Loucy (cell line): ENCODE measurements at regions not wholly inside any gene's neighbourhood (a gene's known extent, or its start where the extent isn't known, plus 50 kb on each side); places are given as distances from the start of the nearest gene placed in this dataset.

Experiments
- H2AFZ ChIP-seq: fragments of 200-600 bp; sonication (generic); 2 replicates; pipeline ENCODE4 v1.6.0; 2016; ENCODE audit warnings: antibody characterized with exemption, mild to moderate bottlenecking, low read length, moderate library complexity
- H3F3A ChIP-seq: fragments of 200-600 bp; 2 replicates; pipeline ENCODE4 v1.6.0; 2016; ENCODE audit warnings: antibody characterized with exemption, low read depth, mild to moderate bottlenecking
- H3K27me3 ChIP-seq: fragments of 200-600 bp; sonication (generic); 2 replicates; pipeline ENCODE4 v1.6.1; 2014; ENCODE audit warnings: low read length, mild to moderate bottlenecking; ENCODE audit not compliant: insufficient read depth, poor library complexity, severe bottlenecking
- H3K36me3 ChIP-seq: fragments of 200-600 bp; sonication (generic); 2 replicates; pipeline ENCODE4 v1.6.1; 2016; ENCODE audit warnings: low read length; ENCODE audit not compliant: insufficient read depth
- H3K4me1 ChIP-seq: fragments of 200-600 bp; sonication (generic); 2 replicates; pipeline ENCODE4 v1.5.1; 2014; ENCODE audit warnings: low read length, mild to moderate bottlenecking; ENCODE audit not compliant: insufficient read depth, poor library complexity, severe bottlenecking
- H3K4me2 ChIP-seq: fragments of 200-600 bp; sonication (generic); 2 replicates; pipeline ENCODE4 v1.6.0; 2014; ENCODE audit warnings: antibody characterized with exemption, low read length, low read depth, mild to moderate bottlenecking; ENCODE audit not compliant: poor library complexity, severe bottlenecking
- H3K4me3 ChIP-seq: fragments of 200-600 bp; sonication (generic); 2 replicates; pipeline ENCODE4 v1.5.1; 2014; ENCODE audit warnings: low read length, mild to moderate bottlenecking, mixed read lengths; ENCODE audit not compliant: poor library complexity, severe bottlenecking
- H3K79me2 ChIP-seq: fragments of 200-600 bp; sonication (generic); 2 replicates; pipeline ENCODE4 v1.6.1; 2014; ENCODE audit warnings: low read length; ENCODE audit not compliant: insufficient read depth
- H3K9ac ChIP-seq: fragments of 200-600 bp; sonication (generic); 2 replicates; pipeline ENCODE4 v1.6.0; 2014; ENCODE audit warnings: mild to moderate bottlenecking, low read depth, low read length, moderate library complexity; ENCODE audit not compliant: poor library complexity, severe bottlenecking
- H3K9me2 ChIP-seq: fragments of 200-600 bp; sonication (generic); replicated peaks from 2 replicates; pipeline ENCODE4 v1.6.1; 2016; ENCODE audit warnings: low read depth, low read length, mixed read lengths
- H3K9me3 ChIP-seq: fragments of 200-600 bp; sonication (generic); 2 replicates; pipeline ENCODE4 v1.6.1; 2014; ENCODE audit warnings: mild to moderate bottlenecking, antibody characterized with exemption, low read length, low read depth; ENCODE audit not compliant: insufficient read depth
- H4K20me1 ChIP-seq: fragments of 200-600 bp; sonication (generic); 2 replicates; pipeline ENCODE4 v1.6.0; 2014; ENCODE audit warnings: antibody characterized with exemption, low read length, mild to moderate bottlenecking; ENCODE audit not compliant: insufficient read depth, poor library complexity, severe bottlenecking
- CTCF ChIP-seq: fragments of 200-600 bp; sonication (generic); conservative IDR thresholded peaks from 2 replicates; pipeline ENCODE4 v1.5.1; 2014; ENCODE audit warnings: mild to moderate bottlenecking, antibody characterized with exemption, low read length
- EZH2phosphoT487 ChIP-seq: fragments of 200-600 bp; IDR thresholded peaks from 2 replicates; pipeline ENCODE4 v1.6.1; 2018; ENCODE audit warnings: antibody characterized with exemption, mild to moderate bottlenecking, moderate library complexity, borderline replicate concordance

- no peak for TF ChIP-seq EZH2phosphoT487
- TF ChIP-seq CTCF: no peak
Observed at GRCh38 chr13:109425821-109426689, 360.3 kb downstream of the IRS2 start.

DNA sequence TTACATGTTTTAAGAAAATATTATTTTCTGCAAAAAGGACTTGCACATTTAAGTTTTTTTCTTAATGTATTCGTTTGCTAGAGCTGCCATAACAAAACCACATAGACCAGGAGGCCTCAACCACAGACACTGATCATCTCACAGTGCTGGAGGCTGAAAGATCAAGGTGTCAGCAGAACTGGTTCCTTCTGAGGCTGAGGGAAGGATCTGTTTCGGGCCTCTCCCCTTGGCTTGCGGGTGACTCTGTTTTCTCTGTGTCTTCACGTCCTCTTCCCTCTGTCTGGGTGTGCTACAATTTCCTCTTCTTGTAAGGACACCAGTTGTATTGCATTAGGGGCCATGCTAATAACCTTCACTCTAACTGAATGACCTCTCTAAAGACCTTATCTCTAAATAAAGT, 364.2 kb downstream of the IRS2 start:
- no peak overlapping the region for H3K4me2 ChIP-seq
- no peak overlapping the region for H3K4me3 ChIP-seq
- H2AFZ ChIP-seq: no peak overlapping the region

More at GRCh38 chr13:109425821-109426689, 360.3 kb downstream of the IRS2 start:
- Histone ChIP-seq H3K27me3 (no peaks in the 10 kb centered on the region), H3F3A (no peaks in the 10 kb centered on the region), H3K9ac (no peak overlapping the region), H3K9me2 (no peaks in the 10 kb centered on the region), H3K36me3 (no peaks in the 10 kb centered on the region), H4K20me1 (no peaks in the 10 kb centered on the region), H3K4me3 (no peak overlapping the region), H2AFZ (no peak overlapping the region), H3K79me2 (no peaks in the 10 kb centered on the region), H3K4me2 (no peak overlapping the region), H3K9me3 (0 out of 2 replicates have a peak, but pooled peaks cover 2% of the 10 kb centered on the region), H3K4me1 (no peaks in the 10 kb centered on the region)

DNA sequence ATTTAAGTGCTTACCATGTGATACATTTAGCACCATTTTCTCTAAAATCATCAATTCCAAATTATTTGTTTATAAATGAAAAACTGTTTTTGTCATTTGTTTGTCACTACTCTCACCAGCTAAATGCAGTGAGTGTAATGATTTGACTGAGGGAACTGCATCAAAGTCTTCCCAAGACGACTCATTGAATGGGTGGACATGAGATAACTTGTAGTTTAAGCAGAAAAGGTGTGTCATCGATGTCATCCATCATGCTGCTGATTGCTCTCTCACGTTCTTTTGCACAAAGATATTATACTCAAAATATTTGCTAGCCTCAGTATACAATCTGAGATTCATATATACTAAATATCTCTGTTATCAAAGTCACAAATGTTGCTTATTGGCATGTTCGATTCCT, 366.5 kb downstream of the IRS2 start:
- no peak overlapping the region for H2AFZ ChIP-seq
- H3K79me2 ChIP-seq: no peaks in the 10 kb centered on the region
- H3F3A ChIP-seq: no peaks in the 10 kb centered on the region
- no peaks in the 10 kb centered on the region for H3K9me3 ChIP-seq
- H3K9me2 ChIP-seq: no peaks in the 10 kb centered on the region
- H3K36me3 ChIP-seq: no peaks in the 10 kb centered on the region
- H3K27me3 ChIP-seq: no peaks in the 10 kb centered on the region
- no peaks in the 10 kb centered on the region for H3K4me1 ChIP-seq
- no peak overlapping the region for H3K4me2 ChIP-seq
- no peaks in the 10 kb centered on the region for H4K20me1 ChIP-seq
- H3K4me3 ChIP-seq: no peak overlapping the region
- no peak for TF ChIP-seq EZH2phosphoT487
- no peak for TF ChIP-seq CTCF
- no peak overlapping the region for H3K9ac ChIP-seq

More for the DNA sequence above, 364.2 kb downstream of the IRS2 start:
- Histone ChIP-seq H3K27me3 (no peaks in the 10 kb centered on the region), H3K9me3 (no peaks in the 10 kb centered on the region), H3K36me3 (no peaks in the 10 kb centered on the region), H4K20me1 (no peaks in the 10 kb centered on the region), H3K79me2 (no peaks in the 10 kb centered on the region), H3F3A (no peaks in the 10 kb centered on the region), H3K9me2 (no peaks in the 10 kb centered on the region), H3K9ac (no peak overlapping the region), H3K4me1 (no peaks in the 10 kb centered on the region)
- no peak for TF ChIP-seq CTCF
- TF ChIP-seq EZH2phosphoT487: no peak
